ENCODE measurements at regions not wholly inside any gene's neighbourhood (a gene's known extent, or its start where the extent isn't known, plus 50 kb on each side); places are given as distances from the start of the nearest gene placed in this dataset.

GRCh38 chr6:156189714-156190113, 587.5 kb upstream of the ARID1B start:
- Mint-ChIP-seq H3K4me1 (ENCODE audit: low read depth) (no peaks in the 10 kb centered on the region), H3K9me3 (peaks cover 10% of the 10 kb centered on the region), H3K27ac (no peak overlapping the region), H3K4me3 (no peak overlapping the region), H3K36me3 (ENCODE audit: low read depth) (no peaks in the 10 kb centered on the region), H3K27me3 (ENCODE audit: insufficient read depth) (no peaks in the 10 kb centered on the region)
- no peak for DNase-seq
- TF ChIP-seq CTCF (IDR thresholded peaks at IDR 0.05), result no peak

GRCh38 chr6:156189195-156189594, 588.0 kb upstream of the ARID1B start:
- Mint-ChIP-seq H3K27me3 (ENCODE audit: insufficient read depth) (no peaks in the 10 kb centered on the region), H3K9me3 (peaks cover 6% of the 10 kb centered on the region; the same call in 1 of the 2 replicates), H3K36me3 (ENCODE audit: low read depth) (no peaks in the 10 kb centered on the region), H3K27ac (no peak overlapping the region), H3K4me1 (ENCODE audit: low read depth) (no peaks in the 10 kb centered on the region), H3K4me3 (no peak overlapping the region)
- TF ChIP-seq CTCF (IDR thresholded peaks at IDR 0.05), result no peak
- no peak for DNase-seq

DNA sequence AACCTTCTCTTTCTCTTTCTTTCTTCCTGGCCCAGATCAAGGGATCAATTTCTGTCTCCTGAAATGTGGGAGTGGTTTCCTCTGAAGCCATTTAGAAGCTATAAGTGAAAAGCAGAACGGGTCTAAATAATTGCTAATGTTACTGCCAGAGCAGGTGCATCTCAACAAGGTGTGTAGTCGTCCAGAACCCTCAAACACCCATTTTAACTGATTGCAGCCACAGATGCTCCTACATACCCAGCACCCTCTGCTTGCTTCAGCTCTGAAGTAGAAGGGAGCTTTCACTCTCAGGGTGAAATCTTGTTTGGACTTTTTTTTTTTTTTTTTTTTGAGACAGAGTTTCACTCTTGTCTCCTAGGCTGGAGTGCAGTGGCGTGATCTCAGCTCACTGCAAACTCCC, 592.1 kb upstream of the ARID1B start:
- no peaks in the 10 kb centered on the region for H3K4me1 Mint-ChIP-seq (ENCODE audit: low read depth)
- no peak overlapping the region for H3K27ac Mint-ChIP-seq
- H3K9me3 Mint-ChIP-seq, result no peaks in the 10 kb centered on the region
- no peaks in the 10 kb centered on the region for H3K36me3 Mint-ChIP-seq (ENCODE audit: low read depth)
- TF ChIP-seq CTCF (IDR thresholded peaks at IDR 0.05), result no peak
- peaks cover 2% of the 10 kb centered on the region for H3K27me3 Mint-ChIP-seq (ENCODE audit: insufficient read depth)
- DNase-seq, result no peak
- H3K4me3 Mint-ChIP-seq, result no peak overlapping the region

- Mint-ChIP-seq H3K27me3 (ENCODE audit: insufficient read depth) (peaks cover 2% of the 10 kb centered on the region), H3K36me3 (ENCODE audit: low read depth) (no peaks in the 10 kb centered on the region), H3K27ac (no peak overlapping the region), H3K4me1 (ENCODE audit: low read depth) (no peaks in the 10 kb centered on the region), H3K4me3 (no peak overlapping the region), H3K9me3 (no peaks in the 10 kb centered on the region)
- no peak for DNase-seq
- no peak for TF ChIP-seq CTCF (IDR thresholded peaks at IDR 0.05)
These were observed 593.5 kb upstream of the ARID1B start for GRCh38 chr6:156183678-156184077.

DNA sequence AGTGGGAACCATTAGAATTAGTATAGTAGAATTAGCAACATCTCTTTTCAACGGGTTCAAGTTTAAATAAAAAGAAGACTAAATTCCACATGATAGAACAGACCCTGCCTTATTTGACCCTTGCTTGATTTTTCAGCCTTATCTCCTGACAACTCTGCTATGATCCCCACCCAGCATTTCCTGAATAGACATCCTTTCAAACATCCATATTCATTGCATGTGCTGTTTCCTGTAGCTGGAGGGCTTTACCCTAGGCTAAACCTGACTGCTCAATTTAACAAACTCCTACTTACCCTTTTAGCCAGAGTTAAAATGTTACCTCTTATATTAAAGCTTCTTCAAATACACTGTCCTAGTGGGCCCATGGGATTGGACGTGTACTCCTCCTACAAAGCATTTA, 594.8 kb upstream of the ARID1B start:
- Mint-ChIP-seq H3K4me3 (no peak overlapping the region), H3K27ac (no peak overlapping the region), H3K27me3 (ENCODE audit: insufficient read depth) (peaks cover 2% of the 10 kb centered on the region), H3K9me3 (no peaks in the 10 kb centered on the region), H3K4me1 (ENCODE audit: low read depth) (no peaks in the 10 kb centered on the region), H3K36me3 (ENCODE audit: low read depth) (no peaks in the 10 kb centered on the region)
- no peak for DNase-seq
- TF ChIP-seq CTCF (IDR thresholded peaks at IDR 0.05), result no peak

DNA sequence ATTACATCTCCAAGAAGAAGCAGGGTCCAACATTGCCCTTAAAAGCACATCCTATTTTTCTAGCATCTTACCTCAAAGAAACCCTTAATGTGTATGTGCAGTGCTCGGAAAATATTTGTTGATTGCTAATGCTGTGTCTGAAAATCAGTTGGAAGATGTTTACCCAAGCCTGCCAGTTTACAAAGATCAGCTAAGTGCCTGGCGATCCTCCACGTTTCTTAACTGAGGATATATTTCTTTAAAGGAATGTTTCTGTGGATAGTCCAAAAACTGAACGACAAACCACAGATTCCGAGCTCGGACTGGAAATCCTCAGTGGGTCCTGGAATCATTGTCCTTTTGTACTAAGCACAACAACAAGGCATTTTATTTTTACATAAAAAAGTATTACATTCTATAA, 595.7 kb upstream of the ARID1B start:
- no peak overlapping the region for H3K4me3 Mint-ChIP-seq
- H3K27me3 Mint-ChIP-seq (ENCODE audit: insufficient read depth), result peaks cover 2% of the 10 kb centered on the region
- no peak for TF ChIP-seq CTCF (IDR thresholded peaks at IDR 0.05)
- H3K4me1 Mint-ChIP-seq (ENCODE audit: low read depth), result no peaks in the 10 kb centered on the region
- no peak overlapping the region for H3K27ac Mint-ChIP-seq
- H3K9me3 Mint-ChIP-seq, result no peaks in the 10 kb centered on the region
- no peak for DNase-seq
- no peaks in the 10 kb centered on the region for H3K36me3 Mint-ChIP-seq (ENCODE audit: low read depth)

All from HFFc6 (cell line).